ENCODE measurements at regions not wholly inside any gene's neighbourhood (a gene's known extent, or its start where the extent isn't known, plus 50 kb on each side); places are given as distances from the start of the nearest gene placed in this dataset.

DNA sequence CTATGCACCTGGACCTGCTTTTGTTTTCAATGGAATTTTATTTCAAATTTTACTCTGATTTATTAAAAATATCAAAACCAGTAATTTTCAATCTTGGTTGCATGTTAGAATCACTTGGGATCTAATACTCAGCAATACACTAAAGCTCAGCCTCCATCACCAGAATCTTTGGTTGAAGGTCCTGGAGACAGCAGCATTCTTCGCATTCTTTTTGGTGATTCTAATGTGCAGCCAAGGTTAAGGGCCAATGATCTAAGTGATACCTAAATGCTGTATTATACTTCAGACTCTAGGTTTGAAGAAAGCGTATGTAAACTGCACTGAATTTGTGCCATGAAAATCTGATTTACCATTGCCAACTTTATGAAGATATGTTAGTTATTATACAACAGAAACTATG lies 493.1 kb downstream of the XIRP2 start:
- no peaks in the 10 kb centered on the region for H3K9me3 Mint-ChIP-seq
- ATAC-seq = no peak
- no peak overlapping the region for H3K4me3 Mint-ChIP-seq
- no peak overlapping the region for H3K27ac Mint-ChIP-seq
- H3K4me1 Mint-ChIP-seq = no peaks in the 10 kb centered on the region
- no peaks in the 10 kb centered on the region for H3K36me3 Mint-ChIP-seq
- H3K27me3 Mint-ChIP-seq = no peaks in the 10 kb centered on the region

- Mint-ChIP-seq H3K27me3 (no peaks in the 10 kb centered on the region), H3K4me3 (no peak overlapping the region), H3K27ac (no peak overlapping the region), H3K36me3 (no peaks in the 10 kb centered on the region), H3K9me3 (no peaks in the 10 kb centered on the region), H3K4me1 (no peaks in the 10 kb centered on the region)
- ATAC-seq = no peak
These were observed 492.3 kb downstream of the XIRP2 start for GRCh38 chr2:167380555-167380954.

GRCh38 chr2:167380094-167380493 lies 491.8 kb downstream of the XIRP2 start:
- ATAC-seq = no peak
- Mint-ChIP-seq H3K4me1 (no peaks in the 10 kb centered on the region), H3K36me3 (no peaks in the 10 kb centered on the region), H3K27ac (no peak overlapping the region), H3K4me3 (no peak overlapping the region), H3K27me3 (no peaks in the 10 kb centered on the region), H3K9me3 (no peaks in the 10 kb centered on the region)

DNA sequence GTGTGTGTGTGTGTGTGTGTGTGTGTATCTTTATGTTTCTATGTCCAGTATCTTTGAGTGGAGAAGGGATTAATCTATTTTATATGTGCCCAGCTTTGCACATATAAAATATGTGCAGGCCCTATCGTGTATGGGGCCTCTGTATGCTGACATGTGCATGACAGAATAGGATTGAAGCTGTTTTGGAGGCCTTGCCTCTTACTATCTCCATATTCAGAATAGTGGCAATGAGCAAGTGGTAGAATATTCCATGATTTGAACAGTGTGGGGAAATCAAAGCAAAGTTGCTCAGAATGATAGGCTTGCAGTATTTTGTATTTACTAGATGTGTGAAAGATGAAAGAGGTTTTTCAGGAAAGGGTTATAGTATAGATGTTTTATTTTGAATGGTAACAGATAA lies 480.8 kb downstream of the XIRP2 start:
- no peaks in the 10 kb centered on the region for H3K27me3 Mint-ChIP-seq
- H3K4me3 Mint-ChIP-seq = no peak overlapping the region
- H3K9me3 Mint-ChIP-seq = peaks cover 3% of the 10 kb centered on the region
- ATAC-seq = no peak
- no peaks in the 10 kb centered on the region for H3K36me3 Mint-ChIP-seq
- H3K4me1 Mint-ChIP-seq = no peaks in the 10 kb centered on the region
- H3K27ac Mint-ChIP-seq = no peak overlapping the region

GRCh38 chr2:167368371-167368770 lies 480.1 kb downstream of the XIRP2 start:
- Mint-ChIP-seq H3K27ac (no peak overlapping the region), H3K9me3 (peaks cover 5% of the 10 kb centered on the region), H3K36me3 (no peaks in the 10 kb centered on the region), H3K4me3 (no peak overlapping the region), H3K27me3 (no peaks in the 10 kb centered on the region), H3K4me1 (no peaks in the 10 kb centered on the region)
- no peak for ATAC-seq

- H3K4me1 Mint-ChIP-seq = no peaks in the 10 kb centered on the region
- no peaks in the 10 kb centered on the region for H3K27me3 Mint-ChIP-seq
- H3K9me3 Mint-ChIP-seq = peaks cover 5% of the 10 kb centered on the region
- H3K4me3 Mint-ChIP-seq = no peak overlapping the region
- no peaks in the 10 kb centered on the region for H3K36me3 Mint-ChIP-seq
- no peak overlapping the region for H3K27ac Mint-ChIP-seq
- ATAC-seq = no peak
These were observed 476.9 kb downstream of the XIRP2 start for GRCh38 chr2:167365216-167365615.

DNA sequence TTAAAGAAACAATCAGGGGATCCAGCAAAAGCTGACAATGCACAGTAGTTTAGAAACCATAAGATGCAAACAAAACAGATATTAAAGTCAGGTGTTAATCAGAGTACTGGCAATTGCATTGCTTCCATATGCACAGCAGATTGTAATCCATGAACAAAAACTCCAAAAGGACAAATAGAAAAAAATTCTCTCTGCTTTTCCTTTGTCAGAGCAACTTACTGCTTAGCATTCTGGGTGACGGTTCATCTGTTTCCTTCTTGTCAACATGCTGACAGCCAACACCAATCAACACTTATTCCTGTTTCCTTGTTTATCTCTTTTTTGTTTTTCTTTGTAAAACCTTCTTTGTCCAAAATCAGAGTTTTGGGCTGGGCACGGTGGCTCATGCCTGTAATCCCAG lies 473.1 kb downstream of the XIRP2 start:
- no peaks in the 10 kb centered on the region for H3K27me3 Mint-ChIP-seq
- no peak overlapping the region for H3K4me3 Mint-ChIP-seq
- H3K36me3 Mint-ChIP-seq = no peaks in the 10 kb centered on the region
- no peak for ATAC-seq
- H3K27ac Mint-ChIP-seq = no peak overlapping the region
- H3K9me3 Mint-ChIP-seq = peaks cover 4% of the 10 kb centered on the region
- no peaks in the 10 kb centered on the region for H3K4me1 Mint-ChIP-seq

DNA sequence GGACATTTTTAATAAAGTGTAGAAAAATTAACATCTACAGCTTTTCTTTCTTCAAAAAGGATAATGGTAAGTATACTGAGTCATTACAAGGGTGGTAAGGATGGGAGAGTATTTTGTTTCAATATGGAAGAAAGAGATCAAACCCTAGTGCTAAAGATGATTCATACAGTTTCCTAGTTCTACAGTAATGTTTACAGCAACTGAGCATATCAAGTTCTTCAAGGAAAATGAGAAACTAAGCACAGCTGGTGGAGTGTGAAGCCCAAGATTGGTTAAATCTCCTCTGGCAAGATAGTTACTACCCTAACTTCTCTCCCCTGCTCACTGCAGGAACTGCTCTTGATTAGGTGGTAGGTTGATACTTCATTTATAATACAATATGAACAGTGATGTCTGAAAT lies 467.5 kb downstream of the XIRP2 start:
- no peaks in the 10 kb centered on the region for H3K4me1 Mint-ChIP-seq
- no peak overlapping the region for H3K27ac Mint-ChIP-seq

DNA sequence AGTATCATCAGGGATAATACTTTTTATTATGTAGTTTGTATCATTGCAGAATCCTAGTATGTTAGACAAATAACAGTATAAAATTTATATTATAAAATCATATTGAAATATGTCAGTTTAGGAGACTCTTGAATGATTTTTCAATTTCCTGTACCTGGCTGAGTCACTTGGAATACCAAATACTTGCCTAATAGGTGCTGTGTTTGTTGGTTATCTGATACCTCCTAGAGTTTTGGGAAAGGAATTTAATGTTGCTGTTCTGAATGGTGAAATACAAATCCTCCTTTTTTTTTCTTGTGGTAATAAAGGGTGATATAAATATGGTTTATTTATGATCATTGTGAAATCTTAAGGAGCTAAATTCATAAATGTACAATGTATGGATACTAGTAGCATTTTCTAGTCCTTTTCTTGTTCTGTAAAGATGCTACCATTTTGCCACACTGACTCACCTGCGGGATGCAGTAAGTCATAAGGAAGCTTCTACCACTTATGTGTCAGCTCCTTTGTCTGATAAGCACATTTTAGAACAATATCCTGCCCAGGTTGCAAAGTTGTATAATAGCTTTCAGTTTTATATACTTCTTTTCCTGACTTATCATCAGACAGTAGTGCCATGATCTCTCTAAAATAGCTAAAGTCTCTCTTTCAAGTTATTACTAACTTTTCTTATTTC lies 465.5 kb downstream of the XIRP2 start:
- no peaks in the 10 kb centered on the region for H3K36me3 Mint-ChIP-seq
- H3K27me3 Mint-ChIP-seq = no peaks in the 10 kb centered on the region
- no peaks in the 10 kb centered on the region for H3K9me3 Mint-ChIP-seq
- no peak for ATAC-seq
- no peak overlapping the region for H3K27ac Mint-ChIP-seq
- no peak overlapping the region for H3K4me3 Mint-ChIP-seq
- H3K4me1 Mint-ChIP-seq = no peaks in the 10 kb centered on the region

More for the DNA sequence above, 467.5 kb downstream of the XIRP2 start:
- Mint-ChIP-seq H3K36me3 (no peaks in the 10 kb centered on the region), H3K4me3 (no peak overlapping the region), H3K9me3 (no peaks in the 10 kb centered on the region), H3K27me3 (no peaks in the 10 kb centered on the region)
- ATAC-seq = no peak

DNA sequence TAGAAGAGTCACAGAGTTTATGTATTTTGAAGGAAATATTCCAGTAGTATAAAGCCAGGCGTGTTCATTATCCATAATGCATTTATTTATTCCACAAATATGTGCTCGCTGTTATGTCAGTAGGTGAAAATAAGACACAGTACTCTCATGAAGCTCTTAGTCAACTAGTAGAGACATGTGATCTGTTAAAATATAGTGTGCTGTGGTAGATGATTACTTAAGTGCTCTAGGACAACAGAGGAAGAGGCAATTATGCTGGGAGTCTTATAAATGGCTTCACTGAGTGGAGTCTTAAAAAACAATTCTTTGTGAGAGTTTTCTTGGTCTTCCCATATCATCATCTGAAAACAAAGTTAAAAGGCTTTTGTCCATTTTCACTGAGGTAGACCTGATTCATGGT lies 457.3 kb downstream of the XIRP2 start:
- H3K27ac Mint-ChIP-seq = no peak overlapping the region
- no peak for ATAC-seq
- no peaks in the 10 kb centered on the region for H3K4me1 Mint-ChIP-seq
- H3K36me3 Mint-ChIP-seq = no peaks in the 10 kb centered on the region
- no peak overlapping the region for H3K4me3 Mint-ChIP-seq
- H3K27me3 Mint-ChIP-seq = no peaks in the 10 kb centered on the region
- no peaks in the 10 kb centered on the region for H3K9me3 Mint-ChIP-seq

DNA sequence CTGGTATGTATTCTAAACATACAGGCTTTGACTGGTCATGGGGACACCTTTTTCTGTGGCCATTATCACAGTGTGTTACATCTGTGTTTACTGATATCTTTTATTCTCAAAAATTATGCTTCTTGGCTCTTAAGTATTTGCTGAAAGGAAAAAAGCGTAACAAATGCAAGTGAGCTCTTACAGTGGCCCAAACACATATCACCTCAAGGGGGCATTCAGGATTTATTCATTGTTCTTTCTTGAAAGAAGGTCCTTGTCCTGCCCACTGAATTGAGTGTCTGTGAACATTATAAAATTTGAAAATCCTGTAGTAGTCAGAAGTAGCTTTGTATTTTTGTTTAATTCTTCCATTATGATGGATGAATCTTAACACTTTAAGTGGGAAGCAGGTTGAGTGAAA lies 454.5 kb downstream of the XIRP2 start:
- Mint-ChIP-seq H3K27me3 (no peaks in the 10 kb centered on the region), H3K27ac (no peak overlapping the region)

DNA sequence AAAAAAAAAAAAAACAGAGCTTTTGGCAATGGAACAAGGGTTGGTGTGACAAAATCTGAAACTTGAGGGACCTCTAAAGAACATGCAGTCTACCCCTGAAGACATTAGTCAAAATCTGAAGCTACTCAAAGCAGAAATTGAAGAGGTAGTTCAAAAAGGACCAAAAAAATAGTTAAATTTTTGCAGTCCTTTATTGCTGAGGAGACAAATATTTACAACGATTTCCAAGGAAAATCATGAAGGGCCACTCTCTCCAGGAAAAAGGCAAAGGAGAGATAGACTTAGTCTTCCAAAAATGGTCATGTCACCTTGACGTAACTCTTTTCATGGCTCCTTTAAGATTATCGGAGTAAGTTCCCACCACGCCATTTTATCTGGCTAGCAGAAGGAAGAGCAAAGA lies 452.0 kb downstream of the XIRP2 start:
- Mint-ChIP-seq H3K4me3 (no peak overlapping the region), H3K36me3 (no peaks in the 10 kb centered on the region), H3K9me3 (no peaks in the 10 kb centered on the region), H3K27ac (no peak overlapping the region), H3K27me3 (no peaks in the 10 kb centered on the region), H3K4me1 (no peaks in the 10 kb centered on the region)
- ATAC-seq = no peak

More for the DNA sequence above, 454.5 kb downstream of the XIRP2 start:
- no peaks in the 10 kb centered on the region for H3K36me3 Mint-ChIP-seq
- no peaks in the 10 kb centered on the region for H3K4me1 Mint-ChIP-seq
- ATAC-seq = no peak
- no peaks in the 10 kb centered on the region for H3K9me3 Mint-ChIP-seq
- no peak overlapping the region for H3K4me3 Mint-ChIP-seq

DNA sequence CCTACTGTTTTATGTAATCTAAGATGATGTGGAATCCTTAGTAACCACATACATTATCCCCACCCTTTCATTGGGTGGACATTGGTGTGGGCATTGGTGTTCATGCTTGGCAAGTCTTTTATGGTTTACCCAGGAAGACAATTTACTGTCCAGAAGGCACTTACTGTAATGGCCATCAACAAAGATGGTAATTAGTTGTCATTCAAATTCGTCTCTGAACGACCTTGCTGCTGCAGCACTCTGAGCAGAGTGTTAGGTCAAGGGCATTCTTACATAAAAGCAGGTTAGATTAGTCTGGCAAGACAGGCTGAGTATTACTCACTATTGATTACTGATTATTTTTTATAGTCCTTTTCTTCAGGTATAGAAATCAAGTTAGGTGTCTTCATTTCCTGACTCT lies 447.9 kb downstream of the XIRP2 start:
- H3K27me3 Mint-ChIP-seq = no peaks in the 10 kb centered on the region
- no peaks in the 10 kb centered on the region for H3K36me3 Mint-ChIP-seq
- no peaks in the 10 kb centered on the region for H3K9me3 Mint-ChIP-seq
- no peaks in the 10 kb centered on the region for H3K4me1 Mint-ChIP-seq
- H3K4me3 Mint-ChIP-seq = no peak overlapping the region
- no peak overlapping the region for H3K27ac Mint-ChIP-seq
- ATAC-seq = no peak

- H3K4me3 Mint-ChIP-seq = no peak overlapping the region
- H3K27ac Mint-ChIP-seq = no peak overlapping the region
- H3K36me3 Mint-ChIP-seq = no peaks in the 10 kb centered on the region
- no peaks in the 10 kb centered on the region for H3K27me3 Mint-ChIP-seq
- no peaks in the 10 kb centered on the region for H3K4me1 Mint-ChIP-seq
- H3K9me3 Mint-ChIP-seq = no peaks in the 10 kb centered on the region
- no peak for ATAC-seq
These were observed 447.3 kb downstream of the XIRP2 start for GRCh38 chr2:167335541-167335992.

GRCh38 chr2:167334146-167334742 lies 446.0 kb downstream of the XIRP2 start:
- no peak for ATAC-seq
- no peaks in the 10 kb centered on the region for H3K36me3 Mint-ChIP-seq
- H3K27me3 Mint-ChIP-seq = no peaks in the 10 kb centered on the region
- H3K4me3 Mint-ChIP-seq = no peak overlapping the region
- H3K9me3 Mint-ChIP-seq = no peaks in the 10 kb centered on the region
- no peaks in the 10 kb centered on the region for H3K4me1 Mint-ChIP-seq
- no peak overlapping the region for H3K27ac Mint-ChIP-seq

DNA sequence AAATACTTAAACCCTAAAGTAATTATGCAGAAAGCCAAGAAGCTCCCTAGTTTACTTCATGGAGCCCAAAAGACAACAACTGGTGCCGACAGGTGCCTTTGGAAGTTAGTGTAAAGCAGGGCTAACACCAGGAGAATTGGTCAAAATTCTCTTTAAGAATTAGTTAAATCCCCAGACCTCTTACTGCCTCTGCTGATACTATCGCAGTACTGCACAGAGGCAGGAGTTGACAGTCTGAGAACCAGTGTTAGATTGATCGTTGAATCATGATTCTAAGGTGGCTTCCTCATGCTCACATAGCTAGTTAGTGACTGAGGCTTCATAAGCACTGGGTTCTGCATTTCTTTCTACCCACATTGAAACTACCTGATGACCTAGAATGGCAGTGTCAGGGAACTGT lies 445.0 kb downstream of the XIRP2 start:
- Mint-ChIP-seq H3K27me3 (no peaks in the 10 kb centered on the region), H3K36me3 (no peaks in the 10 kb centered on the region), H3K4me3 (no peak overlapping the region), H3K4me1 (no peaks in the 10 kb centered on the region), H3K27ac (no peak overlapping the region), H3K9me3 (no peaks in the 10 kb centered on the region)
- no peak for ATAC-seq
